Hematopoietic multipotent progenitor cell treated with erythropoietin and hydrocortisone succinate and interleukin-3 and kit ligand, for 4 days (in vitro differentiated cells): ENCODE measurements at regions not wholly inside any gene's neighbourhood (a gene's known extent, or its start where the extent isn't known, plus 50 kb on each side); places are given as distances from the start of the nearest gene placed in this dataset.
A peak's percentile ranks its signal among the peaks of the same experiment; 100 is the strongest.

Experiments
- DNase-seq: peaks from one replicate; pipeline ENCODE4 v3.0.0-alpha.2; 2015

GRCh38 chr5:96340357-96340756, 92.7 kb downstream of the PCSK1 start:
- DNase-seq = no peak

DNA sequence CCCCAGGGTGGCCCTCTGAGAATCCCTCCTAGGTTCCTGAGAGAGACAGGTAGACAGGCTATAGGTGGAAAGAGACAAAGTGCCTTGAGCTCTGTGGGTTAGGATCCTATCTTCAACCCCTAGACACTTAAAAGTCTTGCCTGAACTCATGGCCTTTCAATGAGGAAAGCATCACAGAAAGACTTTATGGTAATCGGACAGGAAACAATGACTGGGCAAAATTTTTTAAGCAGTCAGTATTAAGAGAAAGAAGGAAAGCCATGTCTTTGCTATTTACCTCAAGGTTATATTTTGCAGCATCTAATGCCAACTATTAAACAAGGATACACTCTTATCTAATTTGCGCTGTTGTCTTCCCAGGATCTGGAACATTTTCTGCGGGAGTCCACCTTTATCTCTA, 93.2 kb downstream of the PCSK1 start:
- peak; percentile 71 for DNase-seq

DNA sequence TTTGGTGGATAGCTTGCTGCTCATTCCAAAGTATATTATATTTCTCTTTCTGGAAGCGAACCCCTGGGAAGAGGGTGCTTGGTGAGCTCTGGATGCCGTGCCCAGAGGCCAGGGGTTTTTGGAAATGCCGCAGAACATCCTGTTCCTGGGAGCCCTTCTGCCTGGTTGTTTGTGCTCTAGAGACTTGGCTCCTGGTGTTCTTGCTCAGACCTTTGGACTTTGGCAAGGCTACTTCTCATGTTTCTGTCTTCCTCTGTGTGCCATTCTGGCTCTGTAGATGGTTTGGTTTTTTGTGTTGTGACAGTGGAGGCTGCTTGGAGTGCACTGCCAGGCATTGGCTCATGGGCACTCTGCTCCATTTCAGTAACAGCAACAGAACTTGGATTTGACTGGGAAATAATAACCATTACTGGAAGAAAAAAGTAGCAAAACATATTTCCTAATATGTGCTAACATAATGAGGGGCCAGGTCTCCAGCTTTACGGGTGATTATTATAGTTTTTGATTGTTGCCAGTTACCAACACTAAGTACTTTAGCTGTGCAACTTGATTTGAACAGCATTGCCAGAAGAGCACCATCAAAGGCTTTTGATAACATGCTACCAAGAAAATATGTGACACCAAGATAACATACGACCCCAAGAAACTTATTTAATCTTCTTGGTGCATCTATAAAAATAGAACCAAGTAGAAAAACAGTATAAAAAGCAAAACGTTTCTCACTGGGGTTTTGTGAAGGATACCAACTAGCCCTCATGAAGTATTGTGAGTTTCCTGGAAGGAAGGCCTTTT, 94.2 kb downstream of the PCSK1 start:
- DNase-seq = peak; percentile 60

- DNase-seq = no peak
Measured at GRCh38 chr5:96338091-96338490, 95.0 kb downstream of the PCSK1 start.

DNA sequence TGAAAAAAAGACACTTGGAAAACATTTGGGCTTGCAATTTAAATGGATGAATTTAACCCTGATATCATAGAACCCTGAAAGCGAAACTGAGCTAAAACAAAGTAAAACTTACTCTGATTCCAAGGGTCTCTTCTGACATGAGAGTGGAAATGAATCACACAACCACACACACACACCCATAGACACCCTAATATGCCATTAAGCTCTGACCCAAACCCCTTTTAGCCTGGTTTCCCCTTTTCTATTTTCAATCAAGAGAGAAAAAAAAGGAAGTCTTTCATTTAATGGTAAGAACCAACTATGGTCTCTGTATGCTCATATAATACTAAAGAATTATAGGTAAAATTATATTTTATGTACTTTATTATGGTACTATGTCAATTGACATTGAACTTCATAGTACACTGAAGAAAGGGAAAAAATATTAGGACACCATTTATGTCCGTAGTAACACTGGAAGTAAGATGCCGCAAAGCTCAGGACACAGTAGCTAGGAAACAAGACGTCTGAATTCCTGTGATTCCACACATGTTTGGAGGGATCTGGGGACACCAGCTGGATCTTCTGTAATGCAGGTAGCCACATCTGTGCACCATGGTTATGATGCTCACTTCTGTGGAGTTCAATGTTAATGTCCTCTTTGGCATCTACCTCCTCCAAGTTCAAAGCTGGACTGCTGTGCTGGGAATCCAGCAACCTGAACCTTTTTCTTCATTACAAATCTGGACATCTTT, 95.8 kb downstream of the PCSK1 start:
- DNase-seq = peak; percentile 22

GRCh38 chr5:96336351-96336985, 96.6 kb downstream of the PCSK1 start:
- peak; percentile 92 for DNase-seq

DNA sequence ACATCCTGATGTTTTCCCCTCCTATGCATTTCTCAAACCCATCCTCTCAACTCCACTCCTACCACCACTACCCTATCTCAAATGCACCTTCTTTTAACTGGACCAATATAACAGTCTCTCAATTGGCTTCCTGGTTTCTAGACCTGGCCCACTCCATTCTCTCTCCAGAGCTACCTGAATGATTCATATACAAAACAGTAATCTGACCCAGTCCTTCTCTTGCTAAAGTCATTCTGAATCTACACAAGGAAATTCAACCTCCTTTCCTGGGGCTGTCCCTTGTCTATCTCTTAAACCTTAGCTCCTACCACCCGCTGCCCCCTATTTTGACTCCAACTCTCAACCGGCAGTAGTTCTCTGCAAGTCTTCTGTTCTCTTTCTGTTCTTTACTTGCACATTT, 97.2 kb downstream of the PCSK1 start:
- no peak for DNase-seq

- DNase-seq = no peak
Measured at GRCh38 chr5:96333391-96333790, 99.7 kb downstream of the PCSK1 start.

DNA sequence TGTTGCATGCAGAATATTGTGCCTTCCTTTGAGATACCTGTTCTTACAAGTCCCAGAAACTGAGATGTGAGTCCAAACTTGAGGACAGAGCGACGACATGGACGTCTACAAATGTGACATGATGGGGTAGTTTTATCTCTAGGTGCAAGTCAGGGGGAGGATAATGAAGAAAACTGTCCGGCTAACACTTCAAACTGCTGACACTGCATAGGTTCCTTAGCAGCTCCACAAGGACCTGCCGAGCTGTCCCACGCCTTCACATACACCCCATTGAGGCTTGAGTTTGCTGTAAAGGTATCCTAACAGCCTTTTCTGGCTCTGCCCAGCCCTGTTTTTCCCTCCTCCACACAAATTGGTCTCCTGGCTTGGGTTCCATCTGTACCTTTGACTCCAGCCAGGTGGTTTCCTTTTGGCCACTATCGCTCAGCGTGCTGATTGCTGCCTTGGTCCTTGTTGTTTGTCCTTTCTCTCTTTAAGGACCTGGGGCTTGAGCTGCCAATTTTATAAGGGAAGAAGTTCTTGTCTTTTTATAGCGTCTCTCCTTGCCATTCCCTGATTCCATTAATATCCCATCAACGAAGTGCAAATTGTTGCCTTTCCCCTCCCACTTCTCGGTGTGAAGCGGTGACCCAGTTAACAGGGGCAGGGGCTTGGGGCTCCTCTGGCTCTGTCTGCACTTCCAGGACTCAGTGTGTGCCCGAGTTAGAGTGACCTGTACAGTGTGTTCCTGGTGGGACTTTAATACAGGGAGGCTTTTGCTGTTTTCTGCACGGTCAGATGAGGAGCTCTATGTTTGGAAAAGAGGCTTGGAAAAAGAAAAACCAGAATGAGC, 100.3 kb downstream of the PCSK1 start:
- DNase-seq = no peak

DNA sequence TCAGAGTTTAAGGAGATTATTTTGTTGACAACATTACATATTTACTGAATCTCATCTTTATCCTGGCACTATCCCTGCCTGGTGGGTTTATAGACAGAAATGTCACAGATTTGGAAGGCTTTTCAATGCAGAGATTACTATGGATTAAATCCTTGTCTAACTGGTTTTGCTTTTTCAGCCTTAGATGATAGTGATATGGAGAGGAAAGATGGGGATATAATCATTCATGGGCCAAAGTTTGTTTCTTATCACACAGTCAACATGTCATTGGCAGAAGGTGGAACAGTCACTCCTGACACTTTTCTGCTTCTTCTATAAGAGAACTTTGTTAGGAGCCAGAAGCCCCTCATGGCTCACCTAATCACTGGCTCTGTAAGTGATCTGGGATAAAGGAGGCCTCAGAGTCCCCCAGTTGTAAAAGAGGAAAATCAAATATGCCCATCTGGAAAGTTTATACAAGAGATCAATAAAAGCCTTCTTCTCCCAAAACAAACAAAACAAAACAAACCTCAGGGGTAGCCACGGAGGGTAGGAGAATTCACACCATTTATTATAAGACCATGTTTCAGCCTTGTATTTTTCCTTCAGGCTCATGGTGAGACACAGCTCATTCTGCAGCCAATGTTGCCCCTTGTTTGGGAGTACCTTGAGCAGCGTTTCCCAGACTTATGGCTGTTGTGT, 101.2 kb downstream of the PCSK1 start:
- no peak for DNase-seq

DNA sequence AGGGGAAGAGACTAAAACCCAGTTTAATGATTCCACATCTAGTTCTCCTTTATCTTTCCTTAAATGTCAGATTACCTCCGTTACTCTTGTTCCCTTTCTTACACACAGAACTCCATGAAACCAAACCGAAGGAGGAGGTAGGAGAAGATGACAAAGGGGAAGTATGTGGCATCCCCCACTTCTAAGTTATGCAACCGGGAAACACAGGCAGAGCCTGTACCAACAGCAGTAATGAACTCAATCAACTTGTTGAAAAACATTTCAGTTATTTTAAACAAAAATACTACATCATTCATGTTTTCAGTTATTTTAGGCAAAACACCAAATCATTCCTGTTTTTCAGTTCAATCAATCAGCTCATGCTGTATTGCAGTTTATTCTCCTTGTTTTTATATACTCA, 101.8 kb downstream of the PCSK1 start:
- DNase-seq = peak; percentile 56

- no peak for DNase-seq
Measured at GRCh38 chr5:96330530-96331140, 102.4 kb downstream of the PCSK1 start.

DNA sequence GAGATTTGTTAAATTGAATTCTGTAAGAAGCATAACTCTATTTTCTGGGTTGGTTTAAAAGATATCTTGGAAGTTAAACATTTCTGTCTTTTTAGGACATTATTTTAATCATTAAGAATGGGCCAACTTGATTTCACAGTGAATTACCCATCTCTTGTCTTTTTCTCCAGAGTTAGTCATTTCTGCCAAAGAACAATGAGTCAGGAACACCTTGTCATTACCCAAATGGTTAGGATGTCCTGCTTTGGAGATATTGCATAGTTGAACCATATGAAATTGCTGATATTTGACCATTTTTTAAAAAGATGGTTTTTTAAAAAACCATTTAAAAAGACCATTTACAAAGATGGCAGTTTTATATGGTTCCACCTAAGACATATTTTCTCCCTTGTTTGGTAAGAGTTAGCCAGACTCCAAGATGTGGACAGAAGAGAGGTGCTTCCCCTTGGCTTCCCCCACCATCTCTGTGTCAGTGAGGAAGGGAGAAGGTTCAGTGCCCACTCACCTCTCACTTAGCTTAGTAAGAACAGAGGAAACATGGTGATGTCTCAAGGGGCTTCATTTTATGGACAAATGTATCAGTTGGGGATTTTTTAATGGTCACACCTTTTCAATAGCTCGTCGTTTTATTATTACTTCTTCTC, 103.0 kb downstream of the PCSK1 start:
- no peak for DNase-seq

GRCh38 chr5:96329289-96329688, 103.8 kb downstream of the PCSK1 start:
- no peak for DNase-seq

DNA sequence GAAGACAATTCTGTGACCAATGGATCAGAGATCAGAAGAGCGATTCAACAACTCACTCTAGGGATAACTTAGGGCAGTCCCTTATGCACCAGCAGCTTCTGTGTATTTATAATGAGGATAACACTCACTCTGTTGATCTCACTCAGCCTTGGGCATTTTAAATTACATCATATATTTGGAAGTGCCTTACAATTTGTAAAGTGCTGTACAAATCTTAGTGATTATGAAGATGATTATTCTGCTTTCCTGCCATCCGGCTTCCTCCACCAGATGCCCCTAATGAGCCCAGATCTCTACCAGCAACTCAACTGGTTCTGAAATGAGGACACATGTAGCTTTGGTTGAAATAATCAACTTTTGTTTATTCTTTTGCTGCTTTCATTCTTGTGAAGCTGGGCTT, 105.3 kb downstream of the PCSK1 start:
- no peak for DNase-seq

DNA sequence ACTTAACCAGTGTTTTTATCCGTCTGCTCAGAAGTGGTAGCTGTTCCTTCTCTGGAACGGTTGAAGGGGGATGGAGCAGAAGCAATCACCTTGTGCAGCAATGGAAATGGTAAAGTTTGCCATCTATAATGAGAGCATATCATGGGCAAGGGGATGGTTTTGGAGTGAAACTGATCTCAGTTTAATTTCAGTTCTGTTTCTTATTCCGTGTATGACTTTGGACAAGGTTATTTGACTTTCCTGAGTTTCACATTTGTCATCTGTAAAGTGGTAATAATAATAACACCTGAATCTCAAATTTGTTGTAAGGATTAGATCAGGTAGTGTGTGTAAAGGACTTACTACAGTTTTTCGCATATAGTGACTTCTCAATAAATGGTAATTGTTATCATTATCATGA, 106.1 kb downstream of the PCSK1 start:
- no peak for DNase-seq

GRCh38 chr5:96324708-96325107, 108.3 kb downstream of the PCSK1 start:
- DNase-seq = no peak

GRCh38 chr5:96322865-96323264, 110.2 kb downstream of the PCSK1 start:
- no peak for DNase-seq

DNA sequence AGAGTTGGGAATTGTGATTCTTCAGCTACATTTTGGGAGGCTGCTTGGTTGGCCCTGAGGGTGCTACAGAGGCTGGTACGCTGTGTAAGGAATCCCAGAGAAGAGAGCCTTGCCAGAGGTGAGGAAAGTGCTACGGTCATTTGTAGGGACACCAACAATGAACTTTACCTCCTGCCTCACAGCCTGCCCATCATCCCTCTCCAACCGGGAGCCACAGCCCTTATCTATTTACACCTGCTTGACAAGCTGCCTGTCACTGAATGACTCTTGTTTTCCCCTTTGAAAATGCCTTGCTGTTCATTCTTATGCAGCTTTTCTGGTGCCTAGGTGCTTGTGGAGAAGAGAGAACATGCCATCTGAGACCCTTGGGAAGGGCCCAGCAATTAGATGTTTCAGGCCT, 110.8 kb downstream of the PCSK1 start:
- no peak for DNase-seq

DNA sequence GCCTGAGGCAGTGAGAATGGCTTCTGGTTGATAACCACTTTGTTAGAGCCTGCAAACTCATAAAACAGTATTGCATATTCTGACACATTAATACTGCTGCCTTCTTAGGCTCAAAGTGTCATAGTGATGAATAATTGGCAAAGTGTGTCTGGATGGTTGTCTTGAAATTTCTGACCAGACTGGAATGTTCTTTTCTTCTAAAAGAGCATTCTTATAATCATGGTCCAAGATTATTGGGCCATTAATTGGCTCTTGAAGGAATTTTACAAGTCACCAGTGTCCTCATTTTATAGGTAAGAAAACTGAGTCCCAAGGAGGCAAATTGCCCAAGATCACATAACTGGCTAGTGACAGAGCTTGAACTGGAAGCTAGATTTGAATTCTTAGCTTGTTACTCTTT, 111.7 kb downstream of the PCSK1 start:
- no peak for DNase-seq

GRCh38 chr5:96320797-96321196, 112.3 kb downstream of the PCSK1 start:
- no peak for DNase-seq
